HUDEP-2 (cell line): ENCODE measurements at regions not wholly inside any gene's neighbourhood (a gene's known extent, or its start where the extent isn't known, plus 50 kb on each side); places are given as distances from the start of the nearest gene placed in this dataset.

ENCODE experiments used
- DNase-seq, 76 experiments: peaks; one replicate each; lab custom pipeline; 2025; ENCODE audit not compliant: unreplicated experiment in 76 of 76; lab: John Stamatoyannopoulos, UW

- no peak for DNase-seq
Measured at GRCh38 chr12:87121896-87122295, 865.7 kb upstream of the MGAT4C start.

DNA sequence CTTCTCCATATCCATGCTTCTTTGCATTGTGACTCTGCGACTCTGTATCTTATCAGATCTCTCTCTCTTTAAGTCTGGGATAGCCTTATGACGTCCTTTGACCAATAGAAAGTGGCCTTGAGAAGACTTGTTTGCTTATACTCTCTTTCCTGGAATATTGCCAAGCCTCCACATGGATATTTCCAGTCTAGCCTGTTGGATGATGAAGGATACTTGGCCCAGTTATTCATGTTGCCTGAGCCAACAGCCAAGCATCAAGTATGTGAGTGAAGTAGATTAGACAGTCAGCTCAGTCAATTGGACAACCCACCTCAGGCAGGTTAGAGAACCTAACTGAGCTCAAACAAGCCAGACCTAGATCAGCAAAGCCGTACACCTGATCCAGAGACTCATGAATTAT is 864.2 kb upstream of the MGAT4C start:
- DNase-seq = no peak

- no peak for DNase-seq
Measured at GRCh38 chr12:87119713-87120112, 863.5 kb upstream of the MGAT4C start.

DNA sequence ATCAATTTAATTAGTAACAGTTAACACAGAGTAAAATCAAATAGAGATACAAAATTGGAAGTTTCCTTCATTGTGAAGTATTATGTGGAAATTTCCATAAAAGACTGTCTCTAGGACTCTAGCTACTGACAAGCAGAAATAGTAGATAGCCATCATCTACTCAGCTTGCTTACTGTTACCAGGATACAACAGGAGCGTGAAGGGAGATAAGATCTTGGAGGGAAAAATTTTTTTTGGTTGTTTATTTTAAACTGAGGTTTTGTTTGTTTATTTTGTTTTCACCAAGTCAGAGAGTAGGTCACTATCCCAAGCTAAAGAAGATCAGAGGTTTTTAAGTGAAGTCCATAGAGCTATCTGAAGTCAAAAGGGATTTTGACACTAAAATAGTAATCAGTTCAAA is 861.3 kb upstream of the MGAT4C start:
- DNase-seq = no peak

GRCh38 chr12:87116780-87117179 is 860.6 kb upstream of the MGAT4C start:
- no peak for DNase-seq

GRCh38 chr12:87112571-87113345 is 856.6 kb upstream of the MGAT4C start:
- DNase-seq = no peak

GRCh38 chr12:87107766-87108165 is 851.6 kb upstream of the MGAT4C start:
- no peak for DNase-seq

DNA sequence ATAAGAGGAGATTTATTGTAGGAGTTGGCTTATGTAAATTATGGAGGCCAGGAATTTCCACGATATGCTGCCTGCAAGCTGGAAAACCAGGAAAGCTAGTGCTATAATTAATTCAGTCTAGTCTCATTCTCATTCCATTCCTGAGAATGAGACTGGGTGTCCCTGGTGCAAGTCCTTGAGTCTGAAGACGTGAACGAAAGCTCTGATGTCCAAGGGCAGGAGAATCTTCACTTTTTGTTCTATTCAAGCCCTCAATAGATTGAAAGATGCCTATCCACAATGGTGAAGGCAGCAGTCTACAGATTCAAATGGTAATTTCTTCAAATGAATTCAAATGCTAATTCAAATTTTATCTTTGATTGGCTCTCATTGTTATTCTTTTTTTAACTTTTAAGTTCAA is 851.1 kb upstream of the MGAT4C start:
- no peak for DNase-seq

DNA sequence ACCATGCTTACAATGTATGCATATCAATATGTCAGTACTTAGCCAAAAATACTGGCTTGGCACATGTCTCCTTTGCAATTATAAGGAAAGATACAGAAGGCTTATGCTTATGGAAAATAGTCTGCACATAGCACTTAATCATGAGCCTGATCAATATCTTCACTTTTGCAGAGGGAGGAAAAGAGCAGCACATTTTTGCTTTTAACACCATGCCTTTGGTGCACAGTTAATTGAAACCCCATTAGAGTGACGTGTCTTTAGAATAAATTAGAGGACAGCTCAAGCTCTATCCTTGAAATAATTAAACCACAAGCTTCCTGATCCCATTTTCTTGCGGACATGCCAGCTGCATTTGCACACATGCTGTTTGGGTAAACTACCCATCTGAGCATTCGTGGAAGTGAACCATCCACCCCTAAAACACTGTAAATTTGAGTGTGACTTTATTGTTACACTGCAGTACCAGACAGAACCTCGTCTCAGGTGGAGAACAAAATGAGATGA is 839.9 kb upstream of the MGAT4C start:
- no peak for DNase-seq

DNA sequence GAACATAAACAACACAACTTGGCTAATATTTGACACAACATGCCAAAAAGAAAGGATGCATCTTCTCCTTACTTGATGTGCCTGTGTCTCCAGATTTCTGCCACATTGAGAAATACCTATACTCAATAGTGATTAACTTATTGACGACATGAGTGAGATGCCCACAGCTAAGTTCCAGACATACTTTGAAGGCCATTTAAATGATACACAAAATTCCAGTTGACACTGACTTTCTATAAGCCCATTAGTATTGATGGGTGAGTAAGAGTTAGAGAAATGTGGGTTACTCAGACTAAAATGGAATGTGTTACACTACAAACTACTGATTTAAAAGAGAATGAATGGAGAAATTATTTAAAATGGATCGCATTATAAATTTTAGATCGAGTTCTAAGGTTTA is 838.2 kb upstream of the MGAT4C start:
- DNase-seq = no peak

DNA sequence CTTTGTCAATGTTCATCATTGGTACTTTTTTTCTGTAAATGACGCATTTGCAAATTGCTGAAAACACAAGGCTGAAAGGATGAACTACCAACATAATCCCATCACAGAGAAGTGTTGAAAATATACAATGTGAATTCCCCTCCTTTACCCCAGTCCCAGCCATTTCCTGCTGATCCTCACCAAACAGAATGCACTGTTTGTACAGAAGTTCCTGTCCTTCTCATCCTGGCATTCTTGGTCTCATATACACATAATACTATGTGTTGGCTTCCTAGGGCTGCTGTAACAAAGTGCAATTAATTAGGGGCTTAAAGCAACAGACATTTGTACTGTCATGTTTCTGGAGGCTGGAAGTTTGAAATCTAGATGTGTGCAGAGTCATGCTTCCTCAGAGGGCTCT is 836.2 kb upstream of the MGAT4C start:
- no peak for DNase-seq

- DNase-seq = no peak
Measured at GRCh38 chr12:87086118-87086891, 830.1 kb upstream of the MGAT4C start.

GRCh38 chr12:87085286-87085685 is 829.1 kb upstream of the MGAT4C start:
- DNase-seq = no peak

DNA sequence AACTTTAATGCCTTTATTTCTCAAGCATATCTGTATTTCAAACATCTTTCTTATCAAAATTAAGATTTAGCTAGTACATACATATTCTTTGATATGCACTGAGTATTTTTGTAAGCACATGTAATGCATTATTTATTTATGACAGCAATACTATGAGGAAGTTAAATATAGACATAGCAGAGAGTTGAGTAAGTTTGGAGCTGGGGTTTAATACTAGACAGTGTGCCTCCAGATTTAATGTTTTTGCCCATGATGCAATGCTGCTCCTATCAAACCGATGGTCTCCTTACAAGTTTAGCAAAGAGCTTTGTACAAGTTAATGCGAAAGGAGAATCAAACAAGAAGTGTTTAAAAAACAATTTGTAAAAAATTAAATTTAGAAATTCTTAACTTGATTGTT is 826.6 kb upstream of the MGAT4C start:
- no peak for DNase-seq

- DNase-seq = no peak
Measured at GRCh38 chr12:87074781-87075180, 818.6 kb upstream of the MGAT4C start.

DNA sequence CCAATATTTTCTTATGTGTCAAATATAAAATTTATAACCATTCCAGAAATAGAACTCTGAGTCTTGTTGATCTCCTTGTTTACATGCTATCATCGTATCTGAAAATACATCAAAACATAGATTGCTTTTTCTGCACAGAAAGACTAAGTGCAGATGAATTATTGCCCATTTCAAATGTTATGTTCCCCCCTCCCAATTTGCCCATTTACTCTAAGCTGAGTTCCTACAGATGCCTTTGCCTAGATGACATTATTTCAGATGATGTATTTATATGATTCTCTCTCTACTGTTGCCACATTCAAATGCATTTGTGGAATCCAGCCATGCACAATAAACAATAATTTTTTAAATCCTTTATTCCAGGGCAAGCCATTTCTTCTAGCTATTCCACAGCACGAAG is 810.1 kb upstream of the MGAT4C start:
- no peak for DNase-seq

DNA sequence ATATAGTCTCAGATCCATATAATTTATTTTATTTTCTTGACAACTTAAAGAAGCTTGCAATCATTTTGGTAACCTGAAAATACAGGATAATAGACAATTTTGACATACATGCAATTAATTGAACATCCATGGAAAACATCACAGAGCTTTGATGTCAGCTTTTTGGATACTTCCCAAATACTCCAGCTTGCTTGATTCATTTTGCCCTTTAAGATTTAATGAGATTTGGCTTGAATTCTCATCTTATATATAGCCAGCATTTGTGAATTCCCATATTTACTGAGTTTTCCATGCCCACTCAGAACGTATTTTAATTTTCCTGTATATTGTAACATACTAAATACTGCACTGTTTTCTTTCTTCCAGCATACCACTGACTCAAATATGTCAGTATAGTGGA is 803.0 kb upstream of the MGAT4C start:
- DNase-seq = no peak

DNA sequence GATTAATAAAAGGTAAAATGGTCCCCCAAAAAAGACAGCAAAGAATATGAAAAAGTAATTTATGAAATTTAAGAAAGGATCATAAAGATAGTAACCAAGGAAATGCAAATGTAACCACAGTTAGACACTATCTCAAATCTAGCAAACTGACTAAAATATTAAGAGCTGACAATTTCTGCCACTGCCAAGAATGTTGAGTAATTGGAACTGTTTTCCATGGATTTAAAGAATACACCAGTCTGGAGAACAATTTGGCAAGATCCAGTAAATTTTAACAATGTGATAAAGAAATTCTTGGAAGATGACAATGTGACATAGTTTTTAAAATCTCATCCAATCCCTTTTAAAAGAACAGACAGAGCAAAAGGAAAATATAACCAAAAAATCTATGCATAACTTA is 798.0 kb upstream of the MGAT4C start:
- no peak for DNase-seq

GRCh38 chr12:87051621-87052020 is 795.4 kb upstream of the MGAT4C start:
- DNase-seq = no peak

DNA sequence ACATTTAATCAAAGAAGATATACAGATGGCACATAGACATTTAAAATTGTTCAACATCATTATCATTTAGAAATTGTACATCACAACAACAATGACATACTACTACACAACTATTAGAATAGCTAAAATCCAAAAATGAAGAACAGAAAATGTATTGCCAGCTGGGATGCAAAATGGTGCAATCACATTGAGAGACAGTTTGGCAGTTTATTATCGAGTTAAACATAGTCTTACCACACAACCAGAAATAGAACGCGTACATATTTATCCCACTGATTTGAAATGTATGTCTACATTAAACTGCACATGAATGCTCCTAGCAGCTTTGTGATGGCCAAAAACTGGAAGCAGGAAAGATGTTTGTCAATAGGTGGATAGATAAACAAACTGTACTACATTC is 791.5 kb upstream of the MGAT4C start:
- no peak for DNase-seq

DNA sequence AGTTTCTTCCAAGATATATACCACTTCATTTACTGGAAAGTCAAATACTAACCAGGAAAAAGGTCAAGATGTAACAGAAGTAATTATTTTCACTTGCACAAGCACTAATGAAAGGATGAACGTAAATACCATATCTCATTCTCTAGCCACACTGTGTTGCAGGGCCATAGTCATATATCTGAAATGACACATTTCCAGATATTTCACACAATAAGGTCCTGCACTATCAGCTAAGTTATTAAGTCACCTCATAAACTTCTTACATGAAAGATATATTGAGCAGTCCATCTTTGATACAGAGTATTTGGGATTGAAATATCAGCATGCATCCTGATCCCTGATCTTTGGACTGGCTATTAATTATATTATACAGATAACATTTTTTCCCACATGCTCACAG is 783.3 kb upstream of the MGAT4C start:
- DNase-seq = no peak

DNA sequence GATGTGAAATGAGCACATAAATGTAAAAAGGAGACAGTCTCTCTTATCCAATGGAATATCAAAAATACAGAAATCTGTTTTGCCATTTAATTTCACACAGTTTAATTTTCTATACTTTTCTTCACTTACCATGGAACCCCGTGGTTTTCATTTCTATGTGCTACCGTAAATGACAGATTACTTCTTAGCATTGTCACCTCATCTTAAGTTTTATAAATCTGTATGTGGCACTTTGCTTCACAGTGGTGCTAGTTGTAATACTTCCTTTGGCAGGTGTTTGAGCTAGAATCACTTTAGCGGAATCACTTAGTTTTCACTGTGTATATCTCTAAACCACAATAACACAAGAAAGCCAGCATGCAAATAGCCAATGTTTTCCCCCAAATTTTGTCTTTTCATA is 781.9 kb upstream of the MGAT4C start:
- no peak for DNase-seq
